K562 (cell line): ENCODE measurements at regions not wholly inside any gene's neighbourhood (a gene's known extent, or its start where the extent isn't known, plus 50 kb on each side); places are given as distances from the start of the nearest gene placed in this dataset.

Experiments
- BMI1 ChIP-seq: fragments of 150-350 bp; IDR thresholded peaks from 2 replicates; pipeline ENCODE4 v1.6.1; 2014; ENCODE audit warnings: low read length
- CHD1 ChIP-seq: fragments of 200-600 bp; sonication (generic); IDR thresholded peaks from one replicate; pipeline ENCODE4 v1.6.1; 2012; ENCODE audit warnings: mild to moderate bottlenecking, moderate library complexity, low read length, inconsistent platforms
- EZH2 ChIP-seq: IDR thresholded peaks from 2 replicates; pipeline ENCODE4 v1.6.1; 2012; ENCODE audit warnings: low read depth, mild to moderate bottlenecking, inconsistent platforms, low read length, borderline replicate concordance
- SOX6 ChIP-seq: fragments of 450-650 bp; IDR thresholded peaks from 2 replicates; pipeline ENCODE4 v1.6.1; 2014; ENCODE audit warnings: mild to moderate bottlenecking
- TAF1 ChIP-seq: IDR thresholded peaks from 2 replicates; pipeline ENCODE4 v1.6.1; 2011; ENCODE audit warnings: mild to moderate bottlenecking, low read length, moderate library complexity; ENCODE audit not compliant: insufficient read depth, control insufficient read depth, severe bottlenecking; ENCODE audit errors: extremely low read depth
- ZNF175 ChIP-seq: fragments of 200-800 bp; sonication (Bioruptor generic); IDR thresholded peaks from 2 replicates; pipeline ENCODE4 v1.6.1; 2016; ENCODE audit warnings: low read depth, mild to moderate bottlenecking, missing genetic modification characterization, missing compliant biosample characterization
- ZNF431 ChIP-seq: sonication (generic); formaldehyde crosslinking; IDR thresholded peaks from 2 replicates; pipeline ENCODE4 v1.8.0; 2022; ENCODE audit warnings: mild to moderate bottlenecking, missing genetic modification reagents
- TF ChIP-seq, protein P1 (sequence below), 3 experiments: IDR thresholded peaks in 2 of 3; conservative IDR thresholded peaks in 1 of 3; 2 replicates each; pipeline ENCODE4 v1.5.1; 2011 to 2012; ENCODE audit warnings: low read length in 3 of 3, mild to moderate bottlenecking in 3 of 3, control low read depth in 2 of 3, improper control_type of control experiment in 1 of 3, inconsistent platforms in 1 of 3, low read depth in 1 of 3, mixed read lengths in 1 of 3, moderate library complexity in 1 of 3; ENCODE audit not compliant: insufficient read depth in 2 of 3

DNA sequence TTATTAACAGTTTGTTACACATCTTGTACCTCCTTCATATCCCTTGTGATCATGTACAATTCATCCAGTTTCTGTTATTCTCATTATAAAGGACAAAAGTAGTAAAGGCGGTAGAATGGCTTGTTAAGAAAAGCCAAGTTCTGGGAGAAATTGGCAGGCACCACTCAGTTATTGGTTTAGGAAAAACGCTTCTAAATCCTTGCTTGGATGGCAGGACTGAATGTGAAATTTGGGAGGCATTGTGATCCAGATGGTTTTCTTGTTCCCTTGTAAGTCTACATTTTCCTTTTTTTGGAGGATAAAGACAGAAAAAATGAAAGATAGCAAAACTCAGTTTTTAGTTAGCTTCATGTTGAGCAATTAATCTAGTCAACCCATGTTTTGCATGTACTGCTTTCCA lies 130.2 kb downstream of the MAT2B start:
- no peak for TF ChIP-seq BMI1
- TF ChIP-seq, protein P1, sequence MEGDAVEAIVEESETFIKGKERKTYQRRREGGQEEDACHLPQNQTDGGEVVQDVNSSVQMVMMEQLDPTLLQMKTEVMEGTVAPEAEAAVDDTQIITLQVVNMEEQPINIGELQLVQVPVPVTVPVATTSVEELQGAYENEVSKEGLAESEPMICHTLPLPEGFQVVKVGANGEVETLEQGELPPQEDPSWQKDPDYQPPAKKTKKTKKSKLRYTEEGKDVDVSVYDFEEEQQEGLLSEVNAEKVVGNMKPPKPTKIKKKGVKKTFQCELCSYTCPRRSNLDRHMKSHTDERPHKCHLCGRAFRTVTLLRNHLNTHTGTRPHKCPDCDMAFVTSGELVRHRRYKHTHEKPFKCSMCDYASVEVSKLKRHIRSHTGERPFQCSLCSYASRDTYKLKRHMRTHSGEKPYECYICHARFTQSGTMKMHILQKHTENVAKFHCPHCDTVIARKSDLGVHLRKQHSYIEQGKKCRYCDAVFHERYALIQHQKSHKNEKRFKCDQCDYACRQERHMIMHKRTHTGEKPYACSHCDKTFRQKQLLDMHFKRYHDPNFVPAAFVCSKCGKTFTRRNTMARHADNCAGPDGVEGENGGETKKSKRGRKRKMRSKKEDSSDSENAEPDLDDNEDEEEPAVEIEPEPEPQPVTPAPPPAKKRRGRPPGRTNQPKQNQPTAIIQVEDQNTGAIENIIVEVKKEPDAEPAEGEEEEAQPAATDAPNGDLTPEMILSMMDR (IDR thresholded peaks at IDR 0.05 in 2 of 3, conservative IDR thresholded peaks at IDR 0.05 in 1 of 3; ENCODE audit: insufficient read depth in 2 of 3, low read depth in 1 of 3, low read length in 3 of 3), result no peak
- no peak for TF ChIP-seq ZNF431 (CRISPR knock-in tag)
- TF ChIP-seq CHD1, result no peak
- TF ChIP-seq ZNF175 (CRISPR knock-in tag), result no peak
- TF ChIP-seq TAF1, result no peak
- TF ChIP-seq EZH2, result no peak
- no peak for TF ChIP-seq SOX6
